ENCODE measurements at regions not wholly inside any gene's neighbourhood (a gene's known extent, or its start where the extent isn't known, plus 50 kb on each side); places are given as distances from the start of the nearest gene placed in this dataset.

GRCh38 chr2:241948299-241948897 is 78.9 kb downstream of the RTP5 start:
- intact Hi-C loops (cut with DNase I; ENCODE audit: low total_unique reads): no loop called here
- WGBS, 2 donors: 77 to 83% methylated on average over 8 of the region's 8 CpGs
- DNase-seq (ENCODE audit: low spot score in 2 of 2): no peak
- TF ChIP-seq, protein P1, sequence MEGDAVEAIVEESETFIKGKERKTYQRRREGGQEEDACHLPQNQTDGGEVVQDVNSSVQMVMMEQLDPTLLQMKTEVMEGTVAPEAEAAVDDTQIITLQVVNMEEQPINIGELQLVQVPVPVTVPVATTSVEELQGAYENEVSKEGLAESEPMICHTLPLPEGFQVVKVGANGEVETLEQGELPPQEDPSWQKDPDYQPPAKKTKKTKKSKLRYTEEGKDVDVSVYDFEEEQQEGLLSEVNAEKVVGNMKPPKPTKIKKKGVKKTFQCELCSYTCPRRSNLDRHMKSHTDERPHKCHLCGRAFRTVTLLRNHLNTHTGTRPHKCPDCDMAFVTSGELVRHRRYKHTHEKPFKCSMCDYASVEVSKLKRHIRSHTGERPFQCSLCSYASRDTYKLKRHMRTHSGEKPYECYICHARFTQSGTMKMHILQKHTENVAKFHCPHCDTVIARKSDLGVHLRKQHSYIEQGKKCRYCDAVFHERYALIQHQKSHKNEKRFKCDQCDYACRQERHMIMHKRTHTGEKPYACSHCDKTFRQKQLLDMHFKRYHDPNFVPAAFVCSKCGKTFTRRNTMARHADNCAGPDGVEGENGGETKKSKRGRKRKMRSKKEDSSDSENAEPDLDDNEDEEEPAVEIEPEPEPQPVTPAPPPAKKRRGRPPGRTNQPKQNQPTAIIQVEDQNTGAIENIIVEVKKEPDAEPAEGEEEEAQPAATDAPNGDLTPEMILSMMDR (IDR thresholded peaks at IDR 0.05): peak in 1 of 3 donors; percentile 27
- no peak for TF ChIP-seq POLR2A (IDR thresholded peaks at IDR 0.05)
- no peak overlapping the region for H3K4me3 ChIP-seq (ENCODE audit: low read depth, poor library complexity, severe bottlenecking)

DNA sequence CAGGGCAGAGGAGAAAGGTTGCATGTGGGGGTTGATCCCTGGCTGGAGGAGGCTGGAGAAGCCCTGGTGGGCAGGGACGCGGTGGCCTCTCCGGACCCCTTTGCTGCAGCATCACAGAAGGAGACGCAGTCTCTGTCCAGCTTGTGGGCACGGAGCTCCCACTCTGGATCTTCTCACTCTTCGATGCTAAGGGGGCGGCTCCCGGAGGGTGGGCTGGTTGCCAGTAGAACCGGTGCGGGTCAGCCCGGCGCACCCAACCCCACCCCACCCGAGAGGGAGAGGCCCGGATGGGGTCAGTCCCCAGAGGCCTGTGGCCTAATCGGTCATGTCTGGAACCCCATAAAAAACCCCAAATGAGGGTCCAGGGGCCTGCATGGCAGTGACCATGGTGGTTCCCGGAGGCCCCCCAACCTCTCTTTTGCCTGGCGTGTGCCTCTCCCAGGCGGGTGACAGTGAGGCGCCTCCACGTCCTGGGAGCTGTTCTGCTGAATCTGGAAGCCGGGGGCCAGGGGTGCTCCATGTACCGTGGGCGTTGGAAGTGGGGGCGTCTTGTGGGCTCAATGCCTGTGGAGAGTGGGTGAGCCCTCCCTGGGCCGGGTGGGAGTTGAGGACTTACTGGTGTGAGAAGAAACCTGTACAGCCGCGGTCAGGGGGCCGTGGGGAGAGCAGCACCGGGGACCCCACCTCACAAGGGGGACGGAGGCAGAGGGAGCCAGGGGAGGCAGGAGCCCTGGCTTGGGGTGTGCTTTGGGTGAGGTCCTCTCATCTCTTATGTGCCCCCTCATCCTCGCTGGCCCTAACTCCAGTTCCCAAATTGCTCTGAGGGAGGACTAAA is 79.6 kb downstream of the RTP5 start:
- intact Hi-C loops (cut with DNase I; ENCODE audit: low total_unique reads): no loop called here
- WGBS, 2 donors: 67 to 71% methylated on average over 27 to 29 of the region's 31 CpGs
- peak in 1 of 2 donors; percentile 79 for DNase-seq (ENCODE audit: low spot score in 2 of 2)

GRCh38 chr2:241949736-241950412 is 80.3 kb downstream of the RTP5 start:
- no peak overlapping the region for H3K4me3 ChIP-seq (ENCODE audit: low read depth, poor library complexity, severe bottlenecking)
- WGBS, 2 donors: 71 to 81% methylated on average over 18 of the region's 18 CpGs
- peak in 1 of 2 donors; percentile 50 for DNase-seq (ENCODE audit: low spot score in 2 of 2)
- intact Hi-C loops (cut with DNase I; ENCODE audit: low total_unique reads): no loop called here
- TF ChIP-seq, protein P1 (IDR thresholded peaks at IDR 0.05): no peak
- no peak for TF ChIP-seq POLR2A (IDR thresholded peaks at IDR 0.05)

More for the DNA sequence above, 79.6 kb downstream of the RTP5 start:
- no peak overlapping the region for H3K4me3 ChIP-seq (ENCODE audit: low read depth, poor library complexity, severe bottlenecking)
- no peak for TF ChIP-seq POLR2A (IDR thresholded peaks at IDR 0.05)
- TF ChIP-seq, protein P1 (IDR thresholded peaks at IDR 0.05): no peak

DNA sequence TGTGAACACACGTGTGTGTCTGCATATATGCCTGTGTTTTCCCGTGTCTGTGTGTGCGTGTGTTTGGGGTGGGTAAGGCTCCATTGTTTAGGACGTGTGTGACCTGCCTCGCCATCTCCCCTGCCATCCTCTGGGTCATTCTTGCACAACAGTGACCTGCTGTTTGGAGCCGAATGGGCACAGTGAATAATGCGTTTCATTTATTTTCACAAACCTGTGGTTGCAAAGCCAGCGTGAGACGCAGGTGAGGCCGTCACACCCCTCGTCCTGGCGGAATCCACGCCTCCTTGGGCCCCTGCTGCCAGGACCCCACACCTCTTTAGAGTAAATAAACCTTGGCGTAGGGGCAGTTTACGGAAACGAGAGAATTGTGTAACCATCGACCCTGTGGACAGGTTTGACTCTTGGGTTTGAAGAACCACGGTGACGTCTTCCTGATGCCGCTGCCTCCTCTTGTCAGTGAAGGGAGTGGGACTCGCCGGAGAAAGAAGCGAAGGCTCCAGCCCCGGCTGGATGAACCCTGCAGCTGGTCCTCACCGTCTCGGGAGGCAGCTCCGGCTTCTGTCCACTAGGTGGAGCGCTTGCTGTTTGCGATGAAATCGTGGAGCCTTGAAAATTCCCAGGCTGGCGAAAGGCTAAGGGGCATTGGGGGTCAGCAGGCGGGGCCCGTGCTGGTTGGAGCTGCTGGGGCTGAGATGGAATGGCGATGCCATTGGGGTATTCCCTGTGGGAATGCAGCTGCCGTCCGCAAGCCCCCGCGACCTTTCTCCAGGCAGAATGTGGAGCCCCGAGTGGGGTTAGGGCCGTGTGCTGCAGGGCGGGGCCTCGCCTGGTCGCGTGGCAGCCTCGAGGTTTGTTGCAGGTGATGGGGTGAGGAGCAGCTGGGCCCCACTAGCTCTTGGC is 81.1 kb downstream of the RTP5 start:
- WGBS, 2 donors: 24 to 28% methylated on average over 40 to 45 of the region's 45 CpGs
- intact Hi-C loops (cut with DNase I; ENCODE audit: low total_unique reads): no loop called here
- TF ChIP-seq, protein P1 (IDR thresholded peaks at IDR 0.05): peak in 1 of 3 donors; percentile 84
- TF ChIP-seq POLR2A (IDR thresholded peaks at IDR 0.05): no peak
- DNase-seq (ENCODE audit: low spot score in 2 of 2): peak; percentile 65 to 92
- no peak overlapping the region for H3K4me3 ChIP-seq (ENCODE audit: low read depth, poor library complexity, severe bottlenecking)

- intact Hi-C loops (cut with DNase I; ENCODE audit: low total_unique reads): no loop called here
- DNase-seq (ENCODE audit: low spot score in 2 of 2): no peak
- WGBS, 2 donors: 33 to 46% methylated on average over 4 of the region's 4 CpGs
- no peak overlapping the region for H3K4me3 ChIP-seq (ENCODE audit: low read depth, poor library complexity, severe bottlenecking)
- TF ChIP-seq POLR2A (IDR thresholded peaks at IDR 0.05): no peak
- TF ChIP-seq, protein P1 (IDR thresholded peaks at IDR 0.05): no peak
These were observed 81.8 kb downstream of the RTP5 start for GRCh38 chr2:241951316-241951700.

Measured in lower leg skin (tissue), 4 donors.